ENCODE measurements at regions not wholly inside any gene's neighbourhood (a gene's known extent, or its start where the extent isn't known, plus 50 kb on each side); places are given as distances from the start of the nearest gene placed in this dataset.
"Not testable (repeated sequence)": the region's sequence is repeated elsewhere in the genome, so short reads cannot be mapped to it uniquely, and the experiment has no call there.

GRCh38 chr4:130033657-130034056 is 937.7 kb downstream of the C4orf33 start:
- H3K4me3 ChIP-seq; intact Hi-C loops (cut with micrococcal nuclease; ENCODE audit: unreplicated experiment); H4K20me1 ChIP-seq (ENCODE audit: control insufficient read depth, insufficient read depth); H3K27ac ChIP-seq (ENCODE audit: control insufficient read depth, insufficient read depth); CTCF ChIA-PET; H3K9ac ChIP-seq (ENCODE audit: control insufficient read depth, insufficient read depth, low read length); SMC1A ChIA-PET (ENCODE audit: uncharacterized antibody, unreplicated experiment); H3K9me3 ChIP-seq (replicated peaks; ENCODE audit: control insufficient read depth, insufficient read depth, low read length); H3K79me2 ChIP-seq (ENCODE audit: control insufficient read depth, insufficient read depth, low read length); H3K4me1 ChIP-seq (ENCODE audit: control insufficient read depth, insufficient read depth, low read length); H3K4me2 ChIP-seq (ENCODE audit: control insufficient read depth, insufficient read depth); BruUV-seq (replicated peaks); POLR2A ChIA-PET; DNase-seq (ENCODE audit: low read depth, low spot score); H3K36me3 ChIP-seq (ENCODE audit: control insufficient read depth in 2 of 2, insufficient read depth in 2 of 2, low read length in 1 of 2); H3K27me3 ChIP-seq (replicated peaks in 1 of 2; ENCODE audit: control insufficient read depth in 2 of 2, insufficient read depth in 2 of 2, low read length in 1 of 2); in situ Hi-C loops (cut with MboI); H2AFZ ChIP-seq (ENCODE audit: control insufficient read depth, low read depth, low read length); ATAC-seq; FAIRE-seq: not testable (repeated sequence)
- WGBS (ENCODE audit: insufficient coverage, insufficient replicate concordance, low lambda C conversion rate, missing lambda C conversion rate), result 49% methylated on average over 7 of the region's 7 CpGs
- RAD21 ChIA-PET (ENCODE audit: unreplicated experiment), result interaction anchor here (1.8 kb wide), 1 partner anchor 49 kb away, joined by 4 read pairs; no protein-coding TSS in a partner anchor

- DNase-seq (ENCODE audit: low read depth, low spot score) (no peak), FAIRE-seq (no peak), ATAC-seq (no peak)
- Histone ChIP-seq H3K36me3 (ENCODE audit: control insufficient read depth in 2 of 2, insufficient read depth in 2 of 2, low read length in 1 of 2) (no peaks in the 10 kb centered on the region), H3K9ac (ENCODE audit: control insufficient read depth, insufficient read depth, low read length) (no peak overlapping the region), H3K27me3 (replicated peaks in 1 of 2; ENCODE audit: control insufficient read depth in 2 of 2, insufficient read depth in 2 of 2, low read length in 1 of 2) (no peaks in the 10 kb centered on the region), H3K79me2 (ENCODE audit: control insufficient read depth, insufficient read depth, low read length) (no peaks in the 10 kb centered on the region), H4K20me1 (ENCODE audit: control insufficient read depth, insufficient read depth) (no peaks in the 10 kb centered on the region), H3K27ac (ENCODE audit: control insufficient read depth, insufficient read depth) (no peak overlapping the region), H3K4me1 (ENCODE audit: control insufficient read depth, insufficient read depth, low read length) (no peaks in the 10 kb centered on the region), H3K4me2 (ENCODE audit: control insufficient read depth, insufficient read depth) (no peak overlapping the region), H3K4me3 (no peak overlapping the region), H3K9me3 (replicated peaks; ENCODE audit: control insufficient read depth, insufficient read depth, low read length) (no peaks in the 10 kb centered on the region), H2AFZ (ENCODE audit: control insufficient read depth, low read depth, low read length) (no peak overlapping the region)
- in situ Hi-C loops (cut with MboI), result no loop called here
- ChIA-PET POLR2A (no interaction called here), CTCF (no interaction called here), SMC1A (ENCODE audit: uncharacterized antibody, unreplicated experiment) (no interaction called here), RAD21 (ENCODE audit: unreplicated experiment) (no interaction called here)
- BruUV-seq (replicated peaks), result no TSS peak
- no peak for TF ChIP-seq CUX1 (IDR thresholded peaks at IDR 0.05; ENCODE audit: insufficient replicate concordance, low read depth, low read length)
- TF ChIP-seq ETV6 (conservative IDR thresholded peaks at IDR 0.05 in 1 of 2, IDR thresholded peaks at IDR 0.05 in 1 of 2; ENCODE audit: borderline replicate concordance in 1 of 2, low read depth in 1 of 2), result no peak
- intact Hi-C loops (cut with micrococcal nuclease; ENCODE audit: unreplicated experiment), result no loop called here
Observed at GRCh38 chr4:130034876-130035275, 938.9 kb downstream of the C4orf33 start.

Data from GM12878 (cell line).